OCI-LY3 (cell line): ENCODE measurements at regions not wholly inside any gene's neighbourhood (a gene's known extent, or its start where the extent isn't known, plus 50 kb on each side); places are given as distances from the start of the nearest gene placed in this dataset.

Source experiments
- EZH2phosphoT487 ChIP-seq: fragments of 200-600 bp; shearing (Covaris generic); IDR thresholded peaks from 2 replicates; pipeline ENCODE4 v1.6.1; 2018; ENCODE audit warnings: antibody characterized with exemption, mixed run types, low read depth
- TF ChIP-seq, protein P1 (sequence below): fragments of 200-600, 300-600 bp; sonication (generic); IDR thresholded peaks from 2 replicates; pipeline ENCODE4 v1.5.1; 2014; ENCODE audit warnings: antibody characterized with exemption, low read length, low read depth

- TF ChIP-seq, protein P1, sequence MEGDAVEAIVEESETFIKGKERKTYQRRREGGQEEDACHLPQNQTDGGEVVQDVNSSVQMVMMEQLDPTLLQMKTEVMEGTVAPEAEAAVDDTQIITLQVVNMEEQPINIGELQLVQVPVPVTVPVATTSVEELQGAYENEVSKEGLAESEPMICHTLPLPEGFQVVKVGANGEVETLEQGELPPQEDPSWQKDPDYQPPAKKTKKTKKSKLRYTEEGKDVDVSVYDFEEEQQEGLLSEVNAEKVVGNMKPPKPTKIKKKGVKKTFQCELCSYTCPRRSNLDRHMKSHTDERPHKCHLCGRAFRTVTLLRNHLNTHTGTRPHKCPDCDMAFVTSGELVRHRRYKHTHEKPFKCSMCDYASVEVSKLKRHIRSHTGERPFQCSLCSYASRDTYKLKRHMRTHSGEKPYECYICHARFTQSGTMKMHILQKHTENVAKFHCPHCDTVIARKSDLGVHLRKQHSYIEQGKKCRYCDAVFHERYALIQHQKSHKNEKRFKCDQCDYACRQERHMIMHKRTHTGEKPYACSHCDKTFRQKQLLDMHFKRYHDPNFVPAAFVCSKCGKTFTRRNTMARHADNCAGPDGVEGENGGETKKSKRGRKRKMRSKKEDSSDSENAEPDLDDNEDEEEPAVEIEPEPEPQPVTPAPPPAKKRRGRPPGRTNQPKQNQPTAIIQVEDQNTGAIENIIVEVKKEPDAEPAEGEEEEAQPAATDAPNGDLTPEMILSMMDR = no peak
- no peak for TF ChIP-seq EZH2phosphoT487
Observed at GRCh38 chr9:109860521-109860920, 80.5 kb downstream of the PALM2AKAP2 start.
